UCSD-AML1 (cell line): ENCODE measurements at regions not wholly inside any gene's neighbourhood (a gene's known extent, or its start where the extent isn't known, plus 50 kb on each side); places are given as distances from the start of the nearest gene placed in this dataset.

Source experiments
- DNase-seq: peaks from one replicate; lab custom pipeline; 2025; ENCODE audit not compliant: unreplicated experiment; lab: John Stamatoyannopoulos, UW

- DNase-seq = no peak
Measured at GRCh38 chr7:156109076-156109475, 296.8 kb upstream of the SHH start.

DNA sequence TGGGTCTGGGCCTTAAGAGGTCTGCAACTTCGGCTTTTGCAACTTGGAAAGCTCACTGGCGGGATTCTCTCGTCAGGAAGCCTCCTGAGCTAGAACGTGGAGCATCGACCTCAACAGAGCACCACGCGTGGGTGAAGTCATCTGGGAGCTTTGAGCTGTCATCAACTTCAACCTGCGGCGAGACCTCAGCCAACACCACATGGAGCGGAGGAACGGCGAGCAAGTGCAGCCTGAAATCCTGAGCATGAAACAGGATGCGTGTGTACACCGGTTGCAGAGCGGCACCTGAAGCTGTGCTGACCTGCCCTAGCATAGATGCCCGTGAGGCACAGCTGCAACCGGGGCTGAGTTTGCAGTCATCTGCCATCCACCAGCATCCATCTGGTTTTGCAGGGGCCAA lies 295.7 kb upstream of the SHH start:
- no peak for DNase-seq

- no peak for DNase-seq
Measured at GRCh38 chr7:156106107-156106426, 293.8 kb upstream of the SHH start.

DNA sequence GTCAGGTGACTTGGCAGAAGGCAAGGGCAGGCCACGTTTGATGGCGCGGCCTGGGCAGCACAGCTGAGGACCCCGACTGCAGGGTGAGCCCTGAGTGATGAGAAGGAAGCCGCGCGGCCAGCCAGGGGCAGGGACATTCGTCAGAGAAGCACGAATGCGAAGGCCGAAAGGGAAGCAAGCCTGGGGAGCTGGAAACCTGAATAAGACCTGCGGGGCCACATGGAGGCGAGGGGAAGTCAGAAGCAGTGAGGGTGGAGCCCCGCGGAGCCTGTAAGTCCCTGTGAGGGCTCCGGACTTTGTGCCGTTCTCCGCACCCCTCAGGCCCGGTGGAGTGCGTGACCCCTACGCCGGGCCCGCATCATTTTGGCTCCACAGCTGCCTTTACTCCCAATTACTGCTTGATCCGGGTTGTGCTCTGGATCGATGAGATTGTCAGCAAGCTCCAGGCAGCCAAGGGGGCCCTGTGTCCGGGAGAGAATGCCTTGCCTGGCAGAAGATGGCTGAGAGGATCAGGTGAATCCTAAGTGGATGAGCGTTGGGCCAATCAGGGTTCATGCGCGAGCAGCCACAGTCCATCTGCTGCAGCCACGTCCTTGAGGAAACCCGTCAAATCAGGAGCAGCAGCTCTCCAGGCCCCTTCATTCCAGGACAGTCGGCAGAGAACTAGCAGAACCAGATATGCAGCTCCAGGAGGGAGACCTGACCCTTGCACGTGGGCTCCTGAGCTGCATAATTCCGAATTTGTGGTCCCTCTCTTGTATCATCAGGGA lies 293.3 kb upstream of the SHH start:
- no peak for DNase-seq

- DNase-seq = no peak
Measured at GRCh38 chr7:156104501-156105336, 292.5 kb upstream of the SHH start.

GRCh38 chr7:156102267-156102666 lies 290.0 kb upstream of the SHH start:
- DNase-seq = no peak

- DNase-seq = no peak
Measured at GRCh38 chr7:156101355-156101754, 289.1 kb upstream of the SHH start.

DNA sequence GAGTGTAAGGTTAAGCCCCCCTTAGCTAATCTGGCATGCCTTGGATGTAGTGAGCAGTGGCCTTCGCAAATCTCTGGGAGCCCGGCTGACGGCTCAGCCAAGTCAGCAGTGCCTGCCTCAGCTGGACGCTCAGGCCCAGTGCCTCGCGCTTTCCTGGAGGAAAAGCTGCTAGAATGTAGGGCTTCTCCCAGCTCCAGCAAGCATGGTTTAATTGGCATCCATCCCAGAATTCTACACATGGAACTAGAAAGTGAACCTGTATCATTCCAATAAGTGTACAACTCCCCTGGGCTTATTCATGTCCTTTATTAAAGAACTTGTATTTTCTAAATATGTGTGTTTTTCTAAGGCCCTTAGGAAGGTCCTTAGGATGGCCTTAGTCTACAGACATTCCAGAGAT lies 287.8 kb upstream of the SHH start:
- DNase-seq = no peak

- no peak for DNase-seq
Measured at GRCh38 chr7:156099085-156099484, 286.8 kb upstream of the SHH start.

- DNase-seq = no peak
Measured at GRCh38 chr7:156096771-156097538, 284.7 kb upstream of the SHH start.

GRCh38 chr7:156095908-156096539 lies 283.8 kb upstream of the SHH start:
- DNase-seq = no peak

- no peak for DNase-seq
Measured at GRCh38 chr7:156094350-156095146, 282.3 kb upstream of the SHH start.

GRCh38 chr7:156092307-156092706 lies 280.0 kb upstream of the SHH start:
- DNase-seq = no peak

DNA sequence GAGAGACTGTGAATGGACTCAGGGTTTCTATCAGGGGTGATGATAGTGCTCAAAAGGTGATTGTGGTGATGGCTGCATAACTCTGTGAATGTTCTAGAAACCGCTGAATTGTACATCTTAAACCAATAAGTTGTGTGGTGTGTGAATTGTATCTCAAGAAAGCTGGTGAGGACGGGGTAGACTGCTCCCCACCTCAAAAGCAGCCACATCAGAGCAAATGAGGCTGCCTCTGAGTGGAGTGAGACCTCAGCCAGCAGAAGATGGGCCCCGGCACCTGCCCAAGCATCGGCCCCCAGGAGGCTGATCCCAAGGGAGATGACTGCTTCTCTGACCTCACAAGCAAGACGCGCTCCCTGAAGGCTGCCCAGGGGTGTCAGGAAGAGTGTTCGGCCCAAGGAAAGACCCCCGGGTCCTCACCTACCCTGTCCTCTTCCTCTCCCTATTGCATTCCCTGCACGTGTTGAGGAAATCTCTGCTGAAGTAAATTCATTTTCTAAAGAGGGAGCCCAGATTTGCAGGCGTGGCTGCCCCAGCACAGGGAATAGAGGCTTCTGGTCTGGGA lies 279.3 kb upstream of the SHH start:
- DNase-seq = no peak

- no peak for DNase-seq
Measured at GRCh38 chr7:156090988-156091387, 278.7 kb upstream of the SHH start.

DNA sequence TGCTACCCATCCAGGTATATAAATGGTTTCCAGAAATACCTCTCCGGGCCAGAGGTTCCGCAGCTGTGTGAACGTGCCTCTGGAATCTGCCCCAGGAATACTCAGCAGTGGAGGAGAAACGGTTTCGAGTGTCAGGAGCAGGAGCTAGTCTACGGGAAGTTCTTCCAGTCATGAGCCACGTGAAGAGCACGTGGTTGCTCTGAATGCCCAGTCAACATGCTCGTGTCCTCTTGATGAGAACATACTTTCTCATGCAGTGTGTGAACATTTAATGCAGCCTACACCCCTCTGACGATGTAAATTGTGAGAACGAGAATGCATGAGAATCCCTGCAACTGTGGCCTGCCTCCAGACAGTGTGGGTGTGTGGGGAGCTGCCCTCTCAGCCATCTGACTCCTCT lies 277.0 kb upstream of the SHH start:
- no peak for DNase-seq

- no peak for DNase-seq
Measured at GRCh38 chr7:156088115-156088514, 275.9 kb upstream of the SHH start.

GRCh38 chr7:156082048-156083040 lies 270.1 kb upstream of the SHH start:
- no peak for DNase-seq

DNA sequence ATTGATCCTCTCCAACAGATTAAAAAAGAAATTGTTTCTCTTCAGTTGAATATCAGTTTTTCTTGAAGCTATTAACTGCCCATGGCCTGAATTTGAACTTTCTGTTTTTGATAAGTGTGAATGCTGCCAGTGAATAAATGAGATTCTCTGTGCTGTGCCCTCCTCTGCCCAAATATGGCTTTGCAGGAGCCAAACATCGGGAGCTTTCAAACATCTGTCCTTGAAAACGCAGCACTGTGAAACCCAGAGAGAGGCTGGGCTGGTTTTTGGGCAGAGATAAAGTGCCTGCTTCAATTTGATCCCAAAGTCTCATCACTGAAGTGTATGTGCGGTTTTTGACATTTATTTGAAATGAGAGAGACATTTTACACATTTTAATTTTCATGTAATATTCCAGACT lies 268.3 kb upstream of the SHH start:
- no peak for DNase-seq
